ENCODE measurements at regions not wholly inside any gene's neighbourhood (a gene's known extent, or its start where the extent isn't known, plus 50 kb on each side); places are given as distances from the start of the nearest gene placed in this dataset.

DNA sequence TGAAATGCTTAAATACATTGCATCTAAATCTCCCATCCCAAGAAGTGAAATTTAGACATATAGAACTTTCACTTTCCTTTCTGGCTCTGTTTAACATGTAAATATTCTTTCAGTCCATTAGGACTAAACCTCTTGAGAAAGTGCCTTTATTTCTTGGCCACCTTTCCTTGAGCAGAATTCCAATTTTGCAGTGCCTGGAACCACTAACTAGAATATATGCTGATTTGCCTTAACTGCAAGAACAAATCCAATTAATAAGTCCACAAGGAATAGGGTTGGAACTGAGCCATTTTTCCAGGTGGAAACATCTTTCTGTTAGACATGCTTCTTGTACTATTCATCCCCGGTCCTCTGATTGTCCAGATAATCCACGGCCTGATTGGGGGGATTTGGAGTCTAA, 478.0 kb downstream of the ENC1 start:
- TF ChIP-seq ZBTB7A (IDR thresholded peaks at IDR 0.05; ENCODE audit: low read depth) (no peak), CREB1 (IDR thresholded peaks at IDR 0.05; ENCODE audit: low read depth) (no peak)

DNA sequence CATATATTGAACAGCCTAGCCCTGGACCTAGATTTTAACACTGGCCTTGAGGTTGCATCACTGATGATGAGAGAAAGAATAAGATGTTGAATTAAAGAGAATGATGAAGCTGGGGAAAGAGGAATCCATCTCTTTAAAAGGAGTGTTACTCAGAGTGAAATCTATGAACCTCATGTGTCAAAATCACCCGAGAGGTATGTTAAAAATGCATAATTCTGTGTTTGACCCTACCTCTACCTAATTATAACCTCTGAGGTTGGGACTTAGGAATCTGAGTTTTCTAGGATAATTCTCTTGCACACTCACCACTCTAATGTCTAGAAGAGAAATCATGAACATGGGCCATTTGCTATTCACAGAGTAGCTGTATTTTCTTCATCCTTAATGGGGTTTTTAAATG, 479.4 kb downstream of the ENC1 start:
- TF ChIP-seq, protein P1, sequence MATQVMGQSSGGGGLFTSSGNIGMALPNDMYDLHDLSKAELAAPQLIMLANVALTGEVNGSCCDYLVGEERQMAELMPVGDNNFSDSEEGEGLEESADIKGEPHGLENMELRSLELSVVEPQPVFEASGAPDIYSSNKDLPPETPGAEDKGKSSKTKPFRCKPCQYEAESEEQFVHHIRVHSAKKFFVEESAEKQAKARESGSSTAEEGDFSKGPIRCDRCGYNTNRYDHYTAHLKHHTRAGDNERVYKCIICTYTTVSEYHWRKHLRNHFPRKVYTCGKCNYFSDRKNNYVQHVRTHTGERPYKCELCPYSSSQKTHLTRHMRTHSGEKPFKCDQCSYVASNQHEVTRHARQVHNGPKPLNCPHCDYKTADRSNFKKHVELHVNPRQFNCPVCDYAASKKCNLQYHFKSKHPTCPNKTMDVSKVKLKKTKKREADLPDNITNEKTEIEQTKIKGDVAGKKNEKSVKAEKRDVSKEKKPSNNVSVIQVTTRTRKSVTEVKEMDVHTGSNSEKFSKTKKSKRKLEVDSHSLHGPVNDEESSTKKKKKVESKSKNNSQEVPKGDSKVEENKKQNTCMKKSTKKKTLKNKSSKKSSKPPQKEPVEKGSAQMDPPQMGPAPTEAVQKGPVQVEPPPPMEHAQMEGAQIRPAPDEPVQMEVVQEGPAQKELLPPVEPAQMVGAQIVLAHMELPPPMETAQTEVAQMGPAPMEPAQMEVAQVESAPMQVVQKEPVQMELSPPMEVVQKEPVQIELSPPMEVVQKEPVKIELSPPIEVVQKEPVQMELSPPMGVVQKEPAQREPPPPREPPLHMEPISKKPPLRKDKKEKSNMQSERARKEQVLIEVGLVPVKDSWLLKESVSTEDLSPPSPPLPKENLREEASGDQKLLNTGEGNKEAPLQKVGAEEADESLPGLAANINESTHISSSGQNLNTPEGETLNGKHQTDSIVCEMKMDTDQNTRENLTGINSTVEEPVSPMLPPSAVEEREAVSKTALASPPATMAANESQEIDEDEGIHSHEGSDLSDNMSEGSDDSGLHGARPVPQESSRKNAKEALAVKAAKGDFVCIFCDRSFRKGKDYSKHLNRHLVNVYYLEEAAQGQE (IDR thresholded peaks at IDR 0.05; ENCODE audit: low read depth), result no peak
- TF ChIP-seq, protein P2, sequence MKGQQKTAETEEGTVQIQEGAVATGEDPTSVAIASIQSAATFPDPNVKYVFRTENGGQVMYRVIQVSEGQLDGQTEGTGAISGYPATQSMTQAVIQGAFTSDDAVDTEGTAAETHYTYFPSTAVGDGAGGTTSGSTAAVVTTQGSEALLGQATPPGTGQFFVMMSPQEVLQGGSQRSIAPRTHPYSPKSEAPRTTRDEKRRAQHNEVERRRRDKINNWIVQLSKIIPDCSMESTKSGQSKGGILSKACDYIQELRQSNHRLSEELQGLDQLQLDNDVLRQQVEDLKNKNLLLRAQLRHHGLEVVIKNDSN (IDR thresholded peaks at IDR 0.05), result no peak
- no peak for TF ChIP-seq EGR1 (IDR thresholded peaks at IDR 0.05)
- no peak for TF ChIP-seq TAF1 (IDR thresholded peaks at IDR 0.05; ENCODE audit: low read depth)
- TF ChIP-seq CREB1 (IDR thresholded peaks at IDR 0.05; ENCODE audit: low read depth), result no peak
- TF ChIP-seq TCF12 (IDR thresholded peaks at IDR 0.05; ENCODE audit: low read depth), result no peak
- no peak for TF ChIP-seq TEAD4 (IDR thresholded peaks at IDR 0.05)
- no peak for TF ChIP-seq EP300 (IDR thresholded peaks at IDR 0.05; ENCODE audit: borderline replicate concordance)
- no peak for TF ChIP-seq CEBPB (IDR thresholded peaks at IDR 0.05)
- TF ChIP-seq ZBTB7A (IDR thresholded peaks at IDR 0.05; ENCODE audit: low read depth), result no peak
- no peak for TF ChIP-seq YY1 (IDR thresholded peaks at IDR 0.05; ENCODE audit: low read depth)

DNA sequence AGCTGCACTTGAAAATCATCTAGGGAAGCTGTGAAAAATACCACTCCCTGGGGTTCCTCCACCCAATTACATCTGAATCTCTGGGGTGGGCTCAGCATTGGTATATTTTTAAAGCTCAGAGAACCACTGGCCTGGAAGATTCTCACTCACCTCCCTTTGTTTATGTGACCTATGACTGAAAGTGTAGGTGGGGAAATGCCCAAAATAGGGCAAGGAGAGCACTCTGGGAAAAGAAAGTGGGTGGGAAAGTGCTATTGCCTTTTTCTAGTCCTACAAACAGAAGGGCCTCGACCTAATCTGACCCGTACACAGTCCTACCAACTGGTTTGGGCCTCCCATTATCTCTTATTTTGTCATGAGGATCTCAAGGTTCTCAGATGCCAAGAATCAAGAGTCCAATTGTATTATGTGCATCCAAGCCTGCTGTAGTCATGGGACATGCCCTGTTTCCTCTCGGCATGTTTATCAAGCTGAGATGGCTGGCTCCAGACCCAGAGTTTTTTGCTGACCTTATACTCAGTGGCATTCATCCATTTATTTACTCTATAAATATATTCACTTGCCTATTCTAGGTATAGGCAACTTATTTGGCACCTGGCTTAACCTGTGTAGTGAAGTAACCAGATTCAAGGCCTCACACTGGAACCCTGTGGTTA, 483.7 kb downstream of the ENC1 start:
- TF ChIP-seq TCF12 (IDR thresholded peaks at IDR 0.05; ENCODE audit: low read depth) (no peak), RAD21 (IDR thresholded peaks at IDR 0.05; ENCODE audit: low read depth) (no peak), YY1 (IDR thresholded peaks at IDR 0.05; ENCODE audit: low read depth) (no peak), EP300 (IDR thresholded peaks at IDR 0.05; ENCODE audit: borderline replicate concordance) (no peak), FOXM1 (IDR thresholded peaks at IDR 0.05; ENCODE audit: borderline replicate concordance, low read depth) (no peak), ZBTB7A (IDR thresholded peaks at IDR 0.05; ENCODE audit: low read depth) (no peak), CEBPB (IDR thresholded peaks at IDR 0.05) (no peak), EGR1 (IDR thresholded peaks at IDR 0.05) (no peak), CREB1 (IDR thresholded peaks at IDR 0.05; ENCODE audit: low read depth) (no peak), TAF1 (IDR thresholded peaks at IDR 0.05; ENCODE audit: low read depth) (no peak), TEAD4 (IDR thresholded peaks at IDR 0.05) (no peak)
- TF ChIP-seq, protein P1 (IDR thresholded peaks at IDR 0.05; ENCODE audit: low read depth), result no peak
- TF ChIP-seq, protein P3, sequence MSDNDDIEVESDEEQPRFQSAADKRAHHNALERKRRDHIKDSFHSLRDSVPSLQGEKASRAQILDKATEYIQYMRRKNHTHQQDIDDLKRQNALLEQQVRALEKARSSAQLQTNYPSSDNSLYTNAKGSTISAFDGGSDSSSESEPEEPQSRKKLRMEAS (IDR thresholded peaks at IDR 0.05), result no peak
- TF ChIP-seq, protein P2 (IDR thresholded peaks at IDR 0.05), result no peak

DNA sequence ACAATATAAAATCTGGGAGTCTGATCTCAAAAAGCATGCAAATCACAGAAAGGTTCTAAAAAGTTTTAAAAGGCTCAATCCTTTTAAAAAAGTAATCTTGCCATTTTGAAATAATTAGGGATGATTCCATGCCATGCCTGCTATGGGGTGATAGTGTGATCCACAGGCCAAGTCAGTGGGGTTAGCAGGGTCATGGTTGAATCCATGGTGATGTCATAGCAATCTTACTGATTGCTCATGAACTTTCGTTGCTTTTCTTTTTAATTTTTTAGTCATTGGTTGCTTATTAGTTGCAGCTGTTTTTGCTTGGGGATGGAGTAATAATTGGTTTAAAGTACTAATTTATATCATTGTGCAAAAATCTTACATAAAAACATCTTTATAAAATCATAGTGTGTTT, 485.0 kb downstream of the ENC1 start:
- TF ChIP-seq ZBTB7A (IDR thresholded peaks at IDR 0.05; ENCODE audit: low read depth), result no peak
- TF ChIP-seq EP300 (IDR thresholded peaks at IDR 0.05; ENCODE audit: borderline replicate concordance), result no peak
- TF ChIP-seq RAD21 (IDR thresholded peaks at IDR 0.05; ENCODE audit: low read depth), result no peak
- TF ChIP-seq FOXM1 (IDR thresholded peaks at IDR 0.05; ENCODE audit: borderline replicate concordance, low read depth), result no peak
- no peak for TF ChIP-seq CEBPB (IDR thresholded peaks at IDR 0.05)
- TF ChIP-seq, protein P1 (IDR thresholded peaks at IDR 0.05; ENCODE audit: low read depth), result no peak
- TF ChIP-seq NFIC (IDR thresholded peaks at IDR 0.05), result no peak
- TF ChIP-seq, protein P2 (IDR thresholded peaks at IDR 0.05), result no peak
- TF ChIP-seq YY1 (IDR thresholded peaks at IDR 0.05; ENCODE audit: low read depth), result no peak
- no peak for TF ChIP-seq CREB1 (IDR thresholded peaks at IDR 0.05; ENCODE audit: low read depth)
- no peak for TF ChIP-seq TCF12 (IDR thresholded peaks at IDR 0.05; ENCODE audit: low read depth)
- TF ChIP-seq, protein P3 (IDR thresholded peaks at IDR 0.05), result no peak
- no peak for TF ChIP-seq EGR1 (IDR thresholded peaks at IDR 0.05)
- TF ChIP-seq TEAD4 (IDR thresholded peaks at IDR 0.05), result no peak
